ENCODE measurements at regions not wholly inside any gene's neighbourhood (a gene's known extent, or its start where the extent isn't known, plus 50 kb on each side); places are given as distances from the start of the nearest gene placed in this dataset.

DNA sequence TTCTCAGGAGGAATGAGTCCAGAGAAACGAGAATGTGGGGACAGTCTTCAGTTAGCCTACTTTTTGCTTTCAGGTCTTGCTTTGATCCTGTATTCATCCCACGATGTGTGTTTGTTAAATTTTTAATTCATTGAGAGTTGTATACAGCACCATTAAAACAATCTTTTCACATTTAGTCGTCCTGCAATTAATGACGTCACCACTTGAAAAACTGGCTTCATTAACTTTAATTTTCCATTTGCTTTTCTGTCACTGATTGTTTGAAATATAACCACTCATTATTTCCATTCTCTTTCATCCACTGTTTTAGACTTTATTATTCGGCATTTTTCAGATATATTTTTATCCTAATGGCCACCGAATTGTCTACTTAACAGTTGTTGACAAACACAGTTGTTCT lies 146.9 kb downstream of the TFEC start:
- DNase-seq (ENCODE audit: low read depth): no peak
- no peak overlapping the region for H3K4me3 ChIP-seq (ENCODE audit: low read length)
- TF ChIP-seq CTCF (conservative IDR thresholded peaks at IDR 0.05; ENCODE audit: low read depth, low read length): no peak

GRCh38 chr7:115881476-115881875 lies 149.1 kb downstream of the TFEC start:
- H3K4me3 ChIP-seq (ENCODE audit: low read length): no peak overlapping the region
- no peak for DNase-seq (ENCODE audit: low read depth)

DNA sequence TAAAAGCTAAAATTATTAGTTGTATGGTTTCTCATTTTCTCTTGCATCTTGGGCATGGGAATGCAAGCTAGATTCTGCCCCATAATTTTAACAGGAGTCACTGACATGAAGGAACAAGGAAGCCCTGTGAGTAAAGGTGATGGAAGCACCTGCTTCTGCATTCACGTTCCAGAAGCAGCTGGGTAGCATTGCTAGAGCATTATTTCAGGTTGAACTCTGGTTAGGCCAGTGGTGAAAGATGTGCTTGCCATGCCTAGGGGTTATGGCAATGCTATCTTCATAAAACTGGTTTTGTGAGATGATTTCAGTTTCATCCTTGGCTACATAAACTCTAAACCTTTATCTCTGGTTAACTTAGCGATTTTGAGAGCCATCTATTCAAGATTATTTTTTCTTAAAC lies 151.4 kb downstream of the TFEC start:
- no peak for TF ChIP-seq CTCF (conservative IDR thresholded peaks at IDR 0.05; ENCODE audit: low read depth, low read length)
- DNase-seq (ENCODE audit: low read depth): no peak
- no peak overlapping the region for H3K4me3 ChIP-seq (ENCODE audit: low read length)

More at GRCh38 chr7:115881476-115881875, 149.1 kb downstream of the TFEC start:
- no peak for TF ChIP-seq CTCF (conservative IDR thresholded peaks at IDR 0.05; ENCODE audit: low read depth, low read length)

- no peak overlapping the region for H3K4me3 ChIP-seq (ENCODE audit: low read length)
- DNase-seq (ENCODE audit: low read depth): no peak
- no peak for TF ChIP-seq CTCF (conservative IDR thresholded peaks at IDR 0.05; ENCODE audit: low read depth, low read length)
Measured at GRCh38 chr7:115869801-115870200, 160.8 kb downstream of the TFEC start.

DNA sequence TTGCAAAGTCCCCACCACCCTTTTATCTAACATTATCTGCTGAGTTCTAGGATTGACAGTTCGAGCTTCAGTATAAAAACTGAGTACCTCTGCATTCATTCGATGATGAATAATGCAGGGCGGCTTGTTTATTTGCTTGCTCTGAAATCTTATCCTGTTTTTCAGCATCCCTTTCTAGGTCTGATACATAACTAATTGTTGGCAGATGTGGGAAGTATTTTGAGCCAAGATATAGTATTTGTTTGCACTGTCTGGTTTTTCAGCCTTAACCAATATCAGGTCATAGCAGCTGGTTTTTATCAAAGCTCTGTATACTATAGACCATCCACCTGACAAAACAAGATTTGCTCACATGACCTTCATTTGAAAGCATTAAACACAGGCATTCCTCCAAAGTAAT lies 161.4 kb downstream of the TFEC start:
- TF ChIP-seq CTCF (conservative IDR thresholded peaks at IDR 0.05; ENCODE audit: low read depth, low read length): no peak
- no peak overlapping the region for H3K4me3 ChIP-seq (ENCODE audit: low read length)
- DNase-seq (ENCODE audit: low read depth): no peak

- no peak overlapping the region for H3K4me3 ChIP-seq (ENCODE audit: low read length)
- no peak for DNase-seq (ENCODE audit: low read depth)
- TF ChIP-seq CTCF (conservative IDR thresholded peaks at IDR 0.05; ENCODE audit: low read depth, low read length): no peak
Measured at GRCh38 chr7:115868369-115868768, 162.2 kb downstream of the TFEC start.

DNA sequence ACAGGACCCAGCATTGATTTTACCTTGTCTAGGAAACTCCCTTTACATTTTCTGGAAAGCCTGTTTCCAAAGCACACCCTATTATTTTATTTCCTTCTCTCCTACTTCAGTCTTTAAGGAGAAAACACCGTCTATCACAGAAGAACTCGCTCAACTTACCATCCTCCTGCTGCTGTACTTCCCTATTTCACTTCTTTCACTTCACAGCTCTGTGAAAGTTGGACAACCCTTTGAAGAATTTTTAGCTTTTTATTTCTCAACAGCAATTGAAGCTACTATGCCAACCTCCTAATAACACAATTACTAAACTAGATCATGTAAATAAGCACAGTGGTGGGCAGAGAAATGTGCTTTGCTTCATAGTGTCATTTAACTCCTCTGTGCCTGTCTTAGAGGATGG lies 166.5 kb downstream of the TFEC start:
- TF ChIP-seq CTCF (conservative IDR thresholded peaks at IDR 0.05; ENCODE audit: low read depth, low read length): no peak

More for the DNA sequence above, 166.5 kb downstream of the TFEC start:
- H3K4me3 ChIP-seq (ENCODE audit: low read length): no peak overlapping the region
- no peak for DNase-seq (ENCODE audit: low read depth)
